Neural progenitor cell (in vitro differentiated cells): ENCODE measurements at regions not wholly inside any gene's neighbourhood (a gene's known extent, or its start where the extent isn't known, plus 50 kb on each side); places are given as distances from the start of the nearest gene placed in this dataset.

Source experiments
- DNase-seq: peaks from one replicate; pipeline ENCODE4 v3.0.0-alpha.2; 2016; ENCODE audit warnings: low spot score
- H2AFZ ChIP-seq: fragments of 200-600 bp; sonication (generic); replicated peaks from 2 replicates; pipeline ENCODE4 v1.6.1; 2016; ENCODE audit warnings: antibody characterized with exemption
- H3F3A ChIP-seq: fragments of 200-600 bp; sonication (generic); 2 replicates; pipeline ENCODE4 v1.6.1; 2016; ENCODE audit warnings: antibody characterized with exemption, low read depth
- H3K27ac ChIP-seq: fragments of 200-600 bp; sonication (generic); 2 replicates; pipeline ENCODE4 v1.5.1; 2016; ENCODE audit warnings: mild to moderate bottlenecking
- H3K27me3 ChIP-seq: fragments of 200-600 bp; sonication (generic); 2 replicates; pipeline ENCODE4 v1.6.1; 2016; ENCODE audit warnings: mild to moderate bottlenecking, moderate library complexity
- H3K36me3 ChIP-seq: fragments of 200-600 bp; sonication (generic); 2 replicates; pipeline ENCODE4 v1.5.1; 2016
- H3K4me1 ChIP-seq: fragments of 200-600 bp; sonication (generic); 2 replicates; pipeline ENCODE4 v1.6.1; 2016; ENCODE audit warnings: mixed run types
- H3K4me2 ChIP-seq: fragments of 200-600 bp; sonication (generic); 2 replicates; pipeline ENCODE4 v1.6.1; 2016
- H3K4me3 ChIP-seq: fragments of 200-600 bp; sonication (generic); 2 replicates; pipeline ENCODE4 v1.5.1; 2016
- H3K79me2 ChIP-seq: fragments of 200-600 bp; sonication (generic); 2 replicates; pipeline ENCODE4 v1.6.1; 2016; ENCODE audit warnings: low read depth
- H3K9ac ChIP-seq: fragments of 200-600 bp; sonication (generic); 2 replicates; pipeline ENCODE4 v1.6.1; 2016
- H3K9me3 ChIP-seq: fragments of 200-600 bp; sonication (generic); 2 replicates; pipeline ENCODE4 v1.5.1; 2016; ENCODE audit warnings: low read depth
- H4K20me1 ChIP-seq: fragments of 200-600 bp; sonication (generic); 2 replicates; pipeline ENCODE4 v1.6.1; 2016; ENCODE audit warnings: low read depth
- H3K27ac Mint-ChIP-seq: 3 replicates; pipeline ENCODE4 v1.8.0; 2021; ENCODE audit warnings: mixed read lengths
- H3K27me3 Mint-ChIP-seq: 2 replicates; pipeline ENCODE4 v1.8.0; 2022; ENCODE audit warnings: low read depth, mild to moderate bottlenecking, inconsistent platforms, moderate library complexity, mixed read lengths; ENCODE audit not compliant: insufficient read depth
- H3K36me3 Mint-ChIP-seq: 3 replicates; pipeline ENCODE4 v1.8.0; 2021; ENCODE audit warnings: mixed read lengths
- H3K4me1 Mint-ChIP-seq: 3 replicates; pipeline ENCODE4 v1.8.0; 2021; ENCODE audit warnings: mixed read lengths
- H3K4me3 Mint-ChIP-seq: 3 replicates; pipeline ENCODE4 v1.8.0; 2021; ENCODE audit warnings: mild to moderate bottlenecking, moderate library complexity, mixed read lengths
- H3K9me3 Mint-ChIP-seq: 3 replicates; pipeline ENCODE4 v1.8.0; 2020; ENCODE audit warnings: mixed read lengths
- EZH2 ChIP-seq: fragments of 200-600 bp; sonication (generic); IDR thresholded peaks from 2 replicates; pipeline ENCODE4 v1.6.1; 2017; ENCODE audit warnings: antibody characterized with exemption, mild to moderate bottlenecking, moderate library complexity
- EZH2phosphoT487 ChIP-seq: fragments of 200-600 bp; sonication (generic); IDR thresholded peaks from 2 replicates; pipeline ENCODE4 v1.6.1; 2017; ENCODE audit warnings: antibody characterized with exemption
- TF ChIP-seq, protein P1 (sequence below): fragments of 200-600 bp; sonication (generic); IDR thresholded peaks from 2 replicates; pipeline ENCODE4 v1.5.1; 2017; ENCODE audit warnings: antibody characterized with exemption, mild to moderate bottlenecking

GRCh38 chr3:67986706-67987105 is 332.3 kb upstream of the SUCLG2 start:
- H3K36me3 Mint-ChIP-seq: no peaks in the 10 kb centered on the region
- DNase-seq: no peak
- no peaks in the 10 kb centered on the region for H3F3A ChIP-seq
- peaks cover 14% of the 10 kb centered on the region for H3K4me1 ChIP-seq
- no peak overlapping the region for H2AFZ ChIP-seq
- no peaks in the 10 kb centered on the region for H3K9me3 Mint-ChIP-seq
- no peak overlapping the region for H3K27ac ChIP-seq
- H3K36me3 ChIP-seq: no peaks in the 10 kb centered on the region
- no peak overlapping the region for H3K4me3 Mint-ChIP-seq
- no peak overlapping the region for H3K4me3 ChIP-seq
- H3K27me3 ChIP-seq: no peaks in the 10 kb centered on the region
- no peaks in the 10 kb centered on the region for H3K79me2 ChIP-seq
- H3K27ac Mint-ChIP-seq: no peak overlapping the region
- no peak overlapping the region for H3K9ac ChIP-seq
- no peaks in the 10 kb centered on the region for H3K9me3 ChIP-seq
- H3K27me3 Mint-ChIP-seq: no peaks in the 10 kb centered on the region
- H4K20me1 ChIP-seq: no peaks in the 10 kb centered on the region
- TF ChIP-seq EZH2 (no peak), EZH2phosphoT487 (no peak)
- TF ChIP-seq, protein P1, sequence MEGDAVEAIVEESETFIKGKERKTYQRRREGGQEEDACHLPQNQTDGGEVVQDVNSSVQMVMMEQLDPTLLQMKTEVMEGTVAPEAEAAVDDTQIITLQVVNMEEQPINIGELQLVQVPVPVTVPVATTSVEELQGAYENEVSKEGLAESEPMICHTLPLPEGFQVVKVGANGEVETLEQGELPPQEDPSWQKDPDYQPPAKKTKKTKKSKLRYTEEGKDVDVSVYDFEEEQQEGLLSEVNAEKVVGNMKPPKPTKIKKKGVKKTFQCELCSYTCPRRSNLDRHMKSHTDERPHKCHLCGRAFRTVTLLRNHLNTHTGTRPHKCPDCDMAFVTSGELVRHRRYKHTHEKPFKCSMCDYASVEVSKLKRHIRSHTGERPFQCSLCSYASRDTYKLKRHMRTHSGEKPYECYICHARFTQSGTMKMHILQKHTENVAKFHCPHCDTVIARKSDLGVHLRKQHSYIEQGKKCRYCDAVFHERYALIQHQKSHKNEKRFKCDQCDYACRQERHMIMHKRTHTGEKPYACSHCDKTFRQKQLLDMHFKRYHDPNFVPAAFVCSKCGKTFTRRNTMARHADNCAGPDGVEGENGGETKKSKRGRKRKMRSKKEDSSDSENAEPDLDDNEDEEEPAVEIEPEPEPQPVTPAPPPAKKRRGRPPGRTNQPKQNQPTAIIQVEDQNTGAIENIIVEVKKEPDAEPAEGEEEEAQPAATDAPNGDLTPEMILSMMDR: no peak
- H3K4me1 Mint-ChIP-seq: peaks cover 3% of the 10 kb centered on the region
- no peak overlapping the region for H3K4me2 ChIP-seq

DNA sequence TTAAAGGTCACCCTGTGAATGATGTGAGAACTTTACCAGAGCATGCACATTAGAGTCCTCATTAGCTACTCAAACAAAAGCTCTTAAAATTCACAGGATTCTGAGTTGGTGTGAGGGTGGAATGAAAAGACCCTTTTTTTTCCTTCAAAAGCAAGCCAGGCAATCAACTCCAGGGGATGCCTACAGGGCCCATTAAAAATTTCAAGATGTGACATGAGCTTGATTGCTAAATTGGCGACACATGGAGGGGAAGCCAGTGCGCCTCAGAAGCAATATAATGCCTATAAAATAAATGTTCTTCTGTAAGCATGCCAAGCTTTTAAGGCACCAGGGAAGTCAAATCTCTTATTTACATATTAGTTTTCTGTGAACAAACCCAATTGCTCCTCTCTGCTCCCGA is 328.8 kb upstream of the SUCLG2 start:
- H4K20me1 ChIP-seq: no peaks in the 10 kb centered on the region
- Mint-ChIP-seq H3K4me3 (no peak overlapping the region), H3K4me1 (peaks cover 3% of the 10 kb centered on the region), H3K27ac (no peak overlapping the region), H3K27me3 (no peaks in the 10 kb centered on the region), H3K9me3 (no peaks in the 10 kb centered on the region), H3K36me3 (no peaks in the 10 kb centered on the region)
- H3K27ac ChIP-seq: no peak overlapping the region
- no peaks in the 10 kb centered on the region for H3K79me2 ChIP-seq
- no peaks in the 10 kb centered on the region for H3K9me3 ChIP-seq
- H3K27me3 ChIP-seq: no peaks in the 10 kb centered on the region
- H3K4me2 ChIP-seq: no peak overlapping the region
- no peak for DNase-seq
- no peaks in the 10 kb centered on the region for H3K36me3 ChIP-seq
- no peak overlapping the region for H3K9ac ChIP-seq
- H3K4me1 ChIP-seq: peaks cover 14% of the 10 kb centered on the region
- TF ChIP-seq EZH2: no peak
- no peak for TF ChIP-seq EZH2phosphoT487
- TF ChIP-seq, protein P1: no peak
- no peak overlapping the region for H2AFZ ChIP-seq
- H3F3A ChIP-seq: no peaks in the 10 kb centered on the region
- H3K4me3 ChIP-seq: no peak overlapping the region

- H3K4me3 Mint-ChIP-seq: no peak overlapping the region
- no peak overlapping the region for H3K27ac Mint-ChIP-seq
- no peaks in the 10 kb centered on the region for H3K79me2 ChIP-seq
- TF ChIP-seq EZH2 (no peak), EZH2phosphoT487 (no peak)
- TF ChIP-seq, protein P1: no peak
- H3K36me3 Mint-ChIP-seq: no peaks in the 10 kb centered on the region
- peaks cover 14% of the 10 kb centered on the region for H3K4me1 ChIP-seq
- peaks cover 3% of the 10 kb centered on the region for H3K4me1 Mint-ChIP-seq
- no peak overlapping the region for H3K4me2 ChIP-seq
- H3K4me3 ChIP-seq: no peak overlapping the region
- no peak overlapping the region for H2AFZ ChIP-seq
- H3K27me3 ChIP-seq: no peaks in the 10 kb centered on the region
- H3K9me3 ChIP-seq: no peaks in the 10 kb centered on the region
- H3K9ac ChIP-seq: no peak overlapping the region
- no peaks in the 10 kb centered on the region for H3F3A ChIP-seq
- H3K27me3 Mint-ChIP-seq: no peaks in the 10 kb centered on the region
- no peaks in the 10 kb centered on the region for H3K36me3 ChIP-seq
- no peak overlapping the region for H3K27ac ChIP-seq
- no peaks in the 10 kb centered on the region for H3K9me3 Mint-ChIP-seq
- DNase-seq: no peak
- H4K20me1 ChIP-seq: no peaks in the 10 kb centered on the region
Observed at GRCh38 chr3:67981077-67981476, 326.7 kb upstream of the SUCLG2 start.

DNA sequence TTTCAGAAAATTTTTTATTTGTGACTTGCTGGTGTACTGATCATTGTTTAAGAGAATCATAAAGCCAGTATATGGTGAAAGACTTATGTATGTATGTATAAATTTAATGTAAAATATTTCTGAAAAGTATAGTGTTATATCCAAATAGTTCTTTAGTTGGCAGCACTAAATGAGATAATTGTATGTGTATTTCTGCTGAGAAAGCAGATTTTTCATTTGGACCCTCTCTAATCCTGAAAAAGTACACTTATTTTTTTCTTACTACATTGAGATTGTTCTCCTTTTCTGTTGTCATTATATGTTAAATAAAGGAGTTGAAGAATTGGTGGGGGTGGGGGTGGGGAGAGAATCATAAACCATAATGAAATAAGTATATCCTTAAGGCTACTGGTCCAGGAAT is 324.9 kb upstream of the SUCLG2 start:
- H3K36me3 ChIP-seq: no peaks in the 10 kb centered on the region
- no peak overlapping the region for H3K27ac Mint-ChIP-seq
- H3K36me3 Mint-ChIP-seq: no peaks in the 10 kb centered on the region
- no peaks in the 10 kb centered on the region for H3K27me3 ChIP-seq
- H2AFZ ChIP-seq: no peak overlapping the region
- no peaks in the 10 kb centered on the region for H4K20me1 ChIP-seq
- no peak overlapping the region for H3K27ac ChIP-seq
- H3K9ac ChIP-seq: no peak overlapping the region
- H3K27me3 Mint-ChIP-seq: no peaks in the 10 kb centered on the region
- H3K9me3 ChIP-seq: no peaks in the 10 kb centered on the region
- TF ChIP-seq EZH2phosphoT487: no peak
- TF ChIP-seq, protein P1: no peak
- TF ChIP-seq EZH2: no peak
- H3K4me1 ChIP-seq: peaks cover 14% of the 10 kb centered on the region
- H3F3A ChIP-seq: no peaks in the 10 kb centered on the region
- H3K4me2 ChIP-seq: no peak overlapping the region
- no peaks in the 10 kb centered on the region for H3K79me2 ChIP-seq
- DNase-seq: no peak
- H3K9me3 Mint-ChIP-seq: no peaks in the 10 kb centered on the region
- H3K4me1 Mint-ChIP-seq: peaks cover 3% of the 10 kb centered on the region
- no peak overlapping the region for H3K4me3 Mint-ChIP-seq
- H3K4me3 ChIP-seq: no peak overlapping the region
